Peyer's patch (tissue), 4 donors: ENCODE measurements at regions not wholly inside any gene's neighbourhood (a gene's known extent, or its start where the extent isn't known, plus 50 kb on each side); places are given as distances from the start of the nearest gene placed in this dataset.
"Not testable (repeated sequence)": the region's sequence is repeated elsewhere in the genome, so short reads cannot be mapped to it uniquely, and the experiment has no call there.

Experiments
- DNase-seq, 3 donors: peaks; one replicate each; pipeline ENCODE4 v3.0.0-alpha.2; 2017 to 2019
- H3K27ac ChIP-seq, 4 donors: fragments of 200-600 bp; sonication (generic); one replicate each; pipeline ENCODE4 v1.5.1; 2016 to 2019
- H3K27me3 ChIP-seq, 2 donors: fragments of 200-600 bp; sonication (generic); one replicate each; pipeline ENCODE4 v1.5.1; 2019
- H3K36me3 ChIP-seq, 3 donors: fragments of 200-600 bp; sonication (generic); one replicate each; pipeline ENCODE4 v1.5.1; 2016 to 2019
- H3K4me1 ChIP-seq, 4 donors: fragments of 200-600 bp; sonication (generic); one replicate each; pipeline ENCODE4 v1.5.1; 2016 to 2019
- H3K4me3 ChIP-seq, 4 donors: fragments of 200-600 bp; sonication (generic); 1 replicate in 3 of 4; 2 replicates in 1 of 4; pipeline ENCODE4 v1.5.1; 2016 to 2019; ENCODE audit warnings: mild to moderate bottlenecking in 1 of 4
- H3K9me3 ChIP-seq, 4 donors: fragments of 200-600 bp; sonication (generic); one replicate each; pipeline ENCODE4 v1.5.1; 2016 to 2019; ENCODE audit warnings: mild to moderate bottlenecking in 1 of 4
- POLR2A ChIP-seq, 2 donors: fragments of 450-650 bp; IDR thresholded peaks; one replicate each; pipeline ENCODE4 v1.5.1; 2017; ENCODE audit warnings: antibody characterized with exemption in 2 of 2, mild to moderate bottlenecking in 2 of 2, moderate library complexity in 2 of 2
- TF ChIP-seq, protein P1 (sequence below), 6 experiments: fragments of 450-650 bp in 4 of 6; fragments of 200-600 bp in 2 of 6; sonication (generic) in 1 of 6; IDR thresholded peaks; one replicate each; pipeline ENCODE4 v1.5.1; 2017 to 2019; ENCODE audit warnings: antibody characterized with exemption in 6 of 6, mild to moderate bottlenecking in 3 of 6, moderate library complexity in 1 of 6

DNA sequence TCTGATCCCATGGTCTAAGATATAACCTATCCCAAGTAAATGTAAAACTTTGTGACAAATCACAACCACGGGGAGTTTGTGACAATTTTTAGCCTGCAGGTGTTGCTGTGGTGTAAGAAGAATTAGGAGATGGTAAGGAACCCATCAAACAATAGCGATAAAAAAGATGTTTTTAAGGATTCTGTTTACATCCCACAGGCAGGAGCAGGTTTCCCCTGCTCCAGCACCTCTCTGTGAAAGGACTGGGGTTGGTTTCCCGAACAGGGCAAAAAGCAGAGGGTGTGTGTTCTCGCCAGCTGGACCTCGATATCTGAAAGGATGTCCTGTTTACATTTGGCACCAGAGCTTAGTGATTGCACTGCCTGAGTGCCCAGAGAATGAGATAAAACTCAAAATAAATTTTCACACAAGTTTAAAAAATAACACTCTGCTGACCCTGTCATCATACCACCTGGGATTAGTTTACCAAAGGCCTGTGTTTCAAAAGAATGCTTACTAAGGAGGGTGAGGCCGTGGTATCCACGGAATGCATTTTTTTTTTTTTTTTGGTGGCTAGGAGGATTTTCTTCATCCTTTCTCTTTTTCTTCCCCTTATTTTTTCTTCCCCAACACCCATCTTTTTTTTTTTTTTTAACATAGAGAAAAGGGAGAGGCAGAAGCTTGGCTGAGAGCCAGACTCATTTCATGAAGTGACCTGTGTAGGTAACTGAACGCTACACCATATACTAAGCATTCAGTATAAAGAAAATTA lies 151.8 kb upstream of the DPH6 start:
- no peak for DNase-seq
- TF ChIP-seq, protein P1, sequence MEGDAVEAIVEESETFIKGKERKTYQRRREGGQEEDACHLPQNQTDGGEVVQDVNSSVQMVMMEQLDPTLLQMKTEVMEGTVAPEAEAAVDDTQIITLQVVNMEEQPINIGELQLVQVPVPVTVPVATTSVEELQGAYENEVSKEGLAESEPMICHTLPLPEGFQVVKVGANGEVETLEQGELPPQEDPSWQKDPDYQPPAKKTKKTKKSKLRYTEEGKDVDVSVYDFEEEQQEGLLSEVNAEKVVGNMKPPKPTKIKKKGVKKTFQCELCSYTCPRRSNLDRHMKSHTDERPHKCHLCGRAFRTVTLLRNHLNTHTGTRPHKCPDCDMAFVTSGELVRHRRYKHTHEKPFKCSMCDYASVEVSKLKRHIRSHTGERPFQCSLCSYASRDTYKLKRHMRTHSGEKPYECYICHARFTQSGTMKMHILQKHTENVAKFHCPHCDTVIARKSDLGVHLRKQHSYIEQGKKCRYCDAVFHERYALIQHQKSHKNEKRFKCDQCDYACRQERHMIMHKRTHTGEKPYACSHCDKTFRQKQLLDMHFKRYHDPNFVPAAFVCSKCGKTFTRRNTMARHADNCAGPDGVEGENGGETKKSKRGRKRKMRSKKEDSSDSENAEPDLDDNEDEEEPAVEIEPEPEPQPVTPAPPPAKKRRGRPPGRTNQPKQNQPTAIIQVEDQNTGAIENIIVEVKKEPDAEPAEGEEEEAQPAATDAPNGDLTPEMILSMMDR (IDR thresholded peaks at IDR 0.05): no peak
- TF ChIP-seq POLR2A (IDR thresholded peaks at IDR 0.05): no peak
- H3K9me3 ChIP-seq: no peaks in the 10 kb centered on the region
- H3K36me3 ChIP-seq: no peaks in the 10 kb centered on the region
- no peak overlapping the region for H3K4me3 ChIP-seq
- H3K4me1 ChIP-seq: peaks cover 0 to 40% (median 2%) of the 10 kb centered on the region in 4 donors
- no peaks in the 10 kb centered on the region for H3K27me3 ChIP-seq
- H3K27ac ChIP-seq: no peak overlapping the region

DNA sequence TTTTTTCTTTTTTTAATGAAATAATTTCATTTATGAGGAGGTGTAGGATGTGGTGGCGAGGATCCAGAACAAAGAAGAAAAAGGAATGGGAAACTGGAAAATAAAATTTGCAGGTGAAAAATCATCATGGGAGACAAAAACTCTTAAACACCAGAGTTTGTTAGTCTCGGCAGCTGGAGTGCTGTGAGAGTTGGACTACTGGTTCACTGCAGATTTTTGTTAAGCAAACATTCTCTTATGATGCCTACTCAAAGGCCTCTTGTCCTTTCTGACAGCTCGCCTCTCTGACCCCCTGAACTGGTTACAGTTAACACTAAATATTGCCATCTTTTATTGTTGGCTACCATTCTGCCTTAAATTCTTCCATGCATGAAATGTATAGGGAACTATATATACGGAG lies 152.4 kb upstream of the DPH6 start:
- no peak for TF ChIP-seq POLR2A (IDR thresholded peaks at IDR 0.05)
- TF ChIP-seq, protein P1 (IDR thresholded peaks at IDR 0.05): no peak
- H3K36me3 ChIP-seq: no peaks in the 10 kb centered on the region
- no peak overlapping the region for H3K27ac ChIP-seq
- H3K4me3 ChIP-seq: no peak overlapping the region
- H3K27me3 ChIP-seq: no peaks in the 10 kb centered on the region
- no peak for DNase-seq
- no peaks in the 10 kb centered on the region for H3K9me3 ChIP-seq
- peaks cover 0 to 37% (median 2%) of the 10 kb centered on the region in 4 donors for H3K4me1 ChIP-seq

DNA sequence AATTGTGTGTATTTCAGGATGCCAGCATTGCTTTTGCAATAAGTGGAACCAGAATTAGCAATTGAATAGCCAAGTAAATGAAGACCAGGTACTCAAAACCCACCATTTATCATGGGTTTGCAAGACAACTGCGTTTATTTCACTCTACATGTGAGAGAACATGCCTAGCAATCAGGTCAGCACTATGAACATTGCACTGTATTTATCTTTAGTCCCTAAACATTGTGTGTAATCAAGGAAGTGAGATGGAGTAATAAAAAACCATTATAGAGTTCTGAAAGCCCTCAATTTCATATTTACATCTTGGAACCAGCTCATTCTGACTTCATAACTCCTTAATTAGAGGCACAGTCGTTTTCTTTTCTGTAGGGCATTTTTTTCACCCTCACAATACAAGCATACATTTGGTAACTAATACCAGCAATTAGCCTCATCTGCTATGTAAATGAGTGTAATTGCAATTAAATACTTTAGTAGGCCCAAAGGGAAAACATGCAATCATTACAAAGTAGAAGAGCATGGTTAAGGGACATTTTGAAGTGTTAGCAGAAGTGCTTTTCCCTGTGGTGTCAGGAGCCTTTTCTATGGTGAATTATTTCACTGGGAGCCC lies 153.1 kb upstream of the DPH6 start:
- no peaks in the 10 kb centered on the region for H3K9me3 ChIP-seq
- H3K27me3 ChIP-seq: no peaks in the 10 kb centered on the region
- no peaks in the 10 kb centered on the region for H3K36me3 ChIP-seq
- TF ChIP-seq, protein P1 (IDR thresholded peaks at IDR 0.05): no peak
- no peak for TF ChIP-seq POLR2A (IDR thresholded peaks at IDR 0.05)
- H3K4me1 ChIP-seq: peaks cover 0 to 30% (median 2%) of the 10 kb centered on the region in 4 donors
- no peak overlapping the region for H3K4me3 ChIP-seq
- no peak for DNase-seq
- no peak overlapping the region for H3K27ac ChIP-seq

DNA sequence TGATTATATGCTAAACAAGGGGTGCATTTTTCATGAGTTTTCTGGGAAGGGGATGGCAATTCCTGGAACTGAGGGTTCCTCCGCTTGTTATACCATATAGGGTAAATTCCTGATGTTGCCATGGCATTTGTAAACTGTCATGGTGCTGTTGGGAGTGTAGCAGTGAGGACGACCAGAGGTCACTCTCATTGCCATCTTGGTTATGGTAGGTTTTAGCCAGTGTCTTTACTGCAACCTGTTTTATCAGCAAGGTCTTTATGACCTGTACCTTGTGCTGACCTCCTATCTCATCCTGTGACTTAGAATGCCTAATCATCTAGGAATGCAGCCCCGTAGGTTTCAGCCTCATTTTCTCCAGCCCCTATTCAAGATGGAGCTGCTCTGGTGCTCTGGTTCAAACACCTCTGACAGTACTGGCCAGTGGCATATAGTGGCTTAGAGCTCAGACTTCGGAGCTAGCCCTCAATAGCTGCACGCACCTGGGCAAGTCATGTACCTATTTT lies 154.2 kb upstream of the DPH6 start:
- H3K36me3 ChIP-seq, H3K9me3 ChIP-seq, H3K27me3 ChIP-seq, H3K4me3 ChIP-seq, H3K27ac ChIP-seq, DNase-seq: not testable (repeated sequence)
- H3K4me1 ChIP-seq: peaks cover 0 to 28% (median 2%) of the 10 kb centered on the region in 4 donors

DNA sequence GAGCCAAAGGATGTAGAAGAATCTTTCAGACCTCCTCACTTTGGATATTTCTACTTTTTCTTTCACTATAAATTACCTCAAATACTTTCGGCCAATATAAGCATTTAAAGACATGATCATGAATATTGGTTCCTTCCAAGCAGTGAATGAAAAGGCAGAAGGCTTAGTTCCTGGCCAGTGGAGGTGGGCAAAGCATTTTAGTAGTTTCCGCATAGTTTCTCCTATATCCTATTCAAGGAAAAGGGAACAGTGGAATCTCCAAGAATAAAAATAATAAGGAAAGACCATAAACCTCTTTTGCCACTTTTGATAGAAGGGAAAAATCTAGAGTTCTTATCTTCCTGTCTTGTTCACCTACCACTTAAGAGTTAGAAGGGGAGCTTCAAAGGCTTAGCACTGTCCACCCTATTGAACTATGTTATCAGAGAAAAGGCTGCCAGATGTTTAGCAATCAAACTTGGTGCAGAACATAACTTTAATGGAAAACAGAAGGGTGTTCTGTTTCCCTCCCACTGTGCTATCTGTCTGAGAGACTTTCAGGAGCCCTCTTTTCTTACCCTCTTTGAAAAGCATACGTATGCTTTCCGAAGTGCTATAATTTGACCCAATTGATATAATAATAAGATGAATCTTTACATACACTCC lies 155.6 kb upstream of the DPH6 start:
- no peak overlapping the region for H3K4me3 ChIP-seq
- peaks cover 0 to 28% (median 2%) of the 10 kb centered on the region in 4 donors for H3K4me1 ChIP-seq
- H3K36me3 ChIP-seq: no peaks in the 10 kb centered on the region
- H3K9me3 ChIP-seq: no peaks in the 10 kb centered on the region
- no peaks in the 10 kb centered on the region for H3K27me3 ChIP-seq
- no peak for DNase-seq
- TF ChIP-seq, protein P1 (IDR thresholded peaks at IDR 0.05): no peak
- TF ChIP-seq POLR2A (IDR thresholded peaks at IDR 0.05): no peak
- H3K27ac ChIP-seq: no peak overlapping the region
